ENCODE measurements at regions not wholly inside any gene's neighbourhood (a gene's known extent, or its start where the extent isn't known, plus 50 kb on each side); places are given as distances from the start of the nearest gene placed in this dataset.
A peak's percentile ranks its signal among the peaks of the same experiment; 100 is the strongest.
"Not testable (repeated sequence)": the region's sequence is repeated elsewhere in the genome, so short reads cannot be mapped to it uniquely, and the experiment has no call there.

GRCh38 chr3:11711876-11712275, 68.2 kb upstream of the VGLL4 start:
- DNase-seq, result no peak

DNA sequence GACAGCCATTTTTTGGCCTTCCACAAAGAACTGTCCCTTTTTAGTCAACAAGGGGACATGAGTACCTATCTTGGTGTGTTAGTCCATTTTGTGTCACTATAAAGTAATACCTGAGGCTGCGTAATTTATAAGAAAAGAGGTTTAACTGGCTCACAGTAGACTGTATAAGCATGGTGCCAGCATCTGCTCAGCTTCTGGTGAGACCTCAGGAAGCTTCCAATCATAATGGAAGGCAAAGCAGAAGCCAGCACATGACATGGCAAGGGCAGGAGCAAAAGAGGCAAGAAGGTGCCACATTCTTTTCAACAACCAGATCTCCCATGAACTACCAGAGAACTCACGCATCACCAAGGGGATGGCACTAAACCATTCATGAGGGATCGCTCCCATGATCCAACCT, 66.1 kb upstream of the VGLL4 start:
- no peak for DNase-seq

DNA sequence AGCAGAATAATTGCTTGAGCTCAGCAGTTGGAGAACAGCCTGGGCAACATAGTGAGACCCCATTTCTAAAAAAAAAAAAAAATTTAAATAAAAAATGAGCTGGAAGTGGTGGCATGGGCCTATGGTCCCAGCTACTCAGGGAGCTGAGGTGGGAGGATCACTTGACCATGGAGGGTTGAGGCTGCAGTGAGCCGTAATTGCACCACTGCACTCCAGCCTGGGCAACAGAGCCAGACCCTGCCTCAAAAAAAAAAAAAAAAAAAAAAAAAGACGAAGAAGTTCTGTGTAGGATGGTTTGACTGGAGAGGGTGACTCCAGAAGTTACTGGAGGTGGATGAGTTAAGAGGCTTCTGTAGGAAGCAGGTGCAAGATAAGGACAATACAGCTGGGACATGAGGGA, 63.4 kb upstream of the VGLL4 start:
- not testable (repeated sequence) for DNase-seq

GRCh38 chr3:11706604-11707003, 62.9 kb upstream of the VGLL4 start:
- DNase-seq, result no peak

DNA sequence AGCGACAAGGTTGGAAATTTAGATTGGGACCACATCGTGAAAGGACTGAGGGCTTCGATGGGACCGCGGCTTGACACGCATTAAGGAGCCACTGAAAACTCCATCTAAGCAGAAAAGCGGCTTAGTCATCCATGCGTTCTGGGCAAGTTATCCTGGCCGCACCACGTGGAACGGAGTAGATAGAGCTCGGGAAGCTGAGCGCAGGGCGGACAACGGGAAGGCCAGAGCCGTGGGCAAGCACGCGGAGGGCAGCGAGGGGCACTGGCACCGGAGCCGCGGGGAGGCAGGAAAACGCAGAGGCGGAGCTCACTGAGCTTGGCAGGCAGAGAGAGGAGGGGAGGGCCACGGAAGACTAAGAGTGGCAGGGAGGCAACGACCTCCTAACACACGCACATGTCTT, 61.3 kb upstream of the VGLL4 start:
- DNase-seq, result no peak

DNA sequence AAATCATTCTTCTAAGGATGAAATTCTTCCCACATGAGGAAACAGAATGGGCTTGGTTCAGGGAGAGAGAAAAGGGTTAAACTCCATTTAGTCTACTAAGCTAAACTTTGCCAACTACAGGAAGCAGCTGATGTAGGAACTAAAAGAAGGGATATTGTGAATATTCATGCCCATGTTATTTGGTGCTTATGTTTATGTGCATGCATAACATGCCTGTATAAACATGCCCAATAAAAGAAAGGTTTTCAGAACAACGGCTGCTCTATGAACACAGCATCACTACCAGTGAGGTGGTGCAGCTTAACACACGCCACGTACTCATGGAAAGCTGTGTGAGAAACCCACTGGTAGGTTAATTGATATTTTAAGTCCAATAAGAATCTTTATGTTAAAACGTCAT, 59.4 kb upstream of the VGLL4 start:
- no peak for DNase-seq

GRCh38 chr3:11699083-11699427, 55.3 kb upstream of the VGLL4 start:
- DNase-seq, result no peak

GRCh38 chr3:11698326-11699082, 54.8 kb upstream of the VGLL4 start:
- DNase-seq, result no peak

DNA sequence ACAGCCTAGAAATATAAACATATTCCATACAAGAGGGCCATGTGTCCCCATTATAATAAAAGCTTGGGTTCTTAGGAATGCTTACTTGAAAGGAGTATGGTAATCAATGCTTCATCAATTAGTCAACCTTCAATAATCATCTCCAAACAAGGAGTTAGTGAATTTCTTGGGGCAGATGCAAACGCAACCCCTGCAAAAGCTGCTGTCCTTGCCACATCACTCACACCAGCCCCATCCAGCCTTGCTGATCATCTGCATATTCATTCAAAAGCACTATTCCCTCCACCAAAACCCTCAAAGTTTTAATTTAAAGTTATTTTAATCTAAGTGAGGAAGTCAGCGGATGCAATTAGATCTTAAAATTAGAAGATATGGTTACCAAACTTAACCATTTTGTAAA, 54.0 kb upstream of the VGLL4 start:
- no peak for DNase-seq

DNA sequence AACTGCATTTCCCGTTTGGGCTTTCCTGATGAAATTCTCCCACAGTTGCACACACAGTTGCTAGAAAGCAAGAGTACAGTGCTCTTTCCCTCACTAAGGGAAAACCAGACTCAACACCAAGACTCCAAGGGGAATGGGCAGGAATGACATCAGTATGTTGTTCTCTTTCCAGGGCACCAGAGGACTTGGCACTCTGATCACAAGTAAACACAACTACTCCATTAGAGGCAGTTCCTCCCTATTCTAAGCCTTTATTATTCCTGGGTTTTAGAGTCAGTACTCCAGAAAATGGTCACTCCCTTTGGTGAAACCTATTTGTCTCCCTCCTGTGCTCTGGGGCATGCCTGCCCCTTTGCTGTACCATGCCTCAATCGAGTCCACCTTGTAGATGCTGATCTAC, 52.3 kb upstream of the VGLL4 start:
- peak; percentile 3 for DNase-seq
